Transverse colon (tissue), 4 donors: ENCODE measurements at regions not wholly inside any gene's neighbourhood (a gene's known extent, or its start where the extent isn't known, plus 50 kb on each side); places are given as distances from the start of the nearest gene placed in this dataset.

Experiments
- DNase-seq: peaks from one replicate; pipeline ENCODE4 v3.0.0-alpha.2; 2019
- H3K27ac ChIP-seq, 4 donors: fragments of 200-600 bp; sonication (generic); 2 replicates each; pipeline ENCODE4 v1.5.1; 2016 to 2018; ENCODE audit warnings: inconsistent platforms in 4 of 4
- H3K27me3 ChIP-seq: fragments of 200-600 bp; sonication (generic); 2 replicates; pipeline ENCODE4 v1.5.1; 2017; ENCODE audit warnings: inconsistent platforms
- H3K36me3 ChIP-seq, 4 donors: fragments of 200-600 bp; sonication (generic); 2 replicates each; pipeline ENCODE4 v1.5.1; 2017 to 2019; ENCODE audit warnings: inconsistent platforms in 4 of 4
- H3K4me1 ChIP-seq, 4 donors: fragments of 200-600 bp; sonication (generic); 2 replicates each; pipeline ENCODE4 v1.5.1; 2017 to 2020; ENCODE audit warnings: inconsistent platforms in 4 of 4
- H3K4me3 ChIP-seq, 4 donors: fragments of 200-600 bp; sonication (generic); 1 replicate in 1 of 4; 2 replicates in 3 of 4; pipeline versions ENCODE4 v1.5.1 to v1.6.1; 2017 to 2019; ENCODE audit warnings: inconsistent platforms in 4 of 4
- H3K9me3 ChIP-seq, 2 donors: fragments of 200-600 bp; sonication (generic); 2 replicates each; pipeline ENCODE4 v1.5.1; 2017 to 2019; ENCODE audit warnings: inconsistent platforms in 2 of 2
- EP300 ChIP-seq: sonication (generic); formaldehyde crosslinking; IDR thresholded peaks from one replicate; pipeline ENCODE4 v1.6.1; 2017; ENCODE audit warnings: antibody characterized with exemption, low read depth
- POLR2A ChIP-seq: fragments of 450-650 bp; IDR thresholded peaks from one replicate; pipeline ENCODE4 v1.6.1; 2016; ENCODE audit warnings: antibody characterized with exemption, mild to moderate bottlenecking, moderate library complexity
- POLR2AphosphoS5 ChIP-seq, 3 donors: sonication (generic); formaldehyde crosslinking; IDR thresholded peaks; one replicate each; pipeline ENCODE4 v1.6.1; 2016; ENCODE audit warnings: antibody characterized with exemption in 3 of 3
- WGBS, 2 donors: methylation state at CpG; one replicate each; pipeline ENCODE4 v1.1.5; 2018; ENCODE audit warnings: low coverage in 1 of 2; 5-methylcytosine and 5-hydroxymethylcytosine counted together
- in situ Hi-C, 4 donors: fragments of 200-750 bp; cut with MboI; loops; one replicate each; pipeline versions ENCODE4 v1.15.0 to v1.15.1; 2017; ENCODE audit warnings: low sequenced_read_pairs in 3 of 4, low pct_ligation_motif_present in 1 of 4, low pct_unique_long_range_greater_than_20kb in 1 of 4
- intact Hi-C: fragments of 100-400 bp; cut with DNase I; formaldehyde crosslinking; loops from one replicate; pipeline ENCODE4 v1.15.1; 2023; ENCODE audit warnings: low total_unique reads
- TF ChIP-seq, protein P1 (sequence below), 5 experiments: fragments of 200-600 bp in 3 of 5; fragments of 450-650 bp in 2 of 5; sonication (generic) in 3 of 5; IDR thresholded peaks; 1 replicate in 2 of 5; 2 replicates in 3 of 5; pipeline ENCODE4 v1.5.1; 2016 to 2017; ENCODE audit warnings: antibody characterized with exemption in 5 of 5, inconsistent platforms in 3 of 5, mild to moderate bottlenecking in 2 of 5, moderate library complexity in 1 of 5

DNA sequence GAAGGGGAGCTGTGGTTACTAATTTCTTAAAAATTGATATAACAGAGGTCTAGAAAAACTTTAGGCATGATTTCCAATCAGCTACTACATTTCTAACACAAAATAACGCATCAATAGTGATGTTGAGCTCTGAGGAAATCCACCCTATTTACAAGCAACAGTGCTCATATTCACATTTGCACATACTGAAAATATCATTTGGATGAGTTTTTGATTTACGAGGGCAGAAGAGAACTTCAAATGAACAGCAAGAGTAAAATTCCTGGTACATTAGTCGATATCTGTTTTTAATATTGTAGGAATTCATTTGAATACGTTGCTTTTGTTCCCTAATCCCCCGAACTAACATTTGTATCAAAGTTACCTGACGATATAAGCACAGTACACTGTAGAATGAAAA, 761.0 kb upstream of the POU3F3 start:
- in situ Hi-C loops: no loop called here
- TF ChIP-seq EP300 (no peak), POLR2A (no peak), POLR2AphosphoS5 (IDR thresholded peaks at IDR 0.05) (no peak)
- TF ChIP-seq, protein P1, sequence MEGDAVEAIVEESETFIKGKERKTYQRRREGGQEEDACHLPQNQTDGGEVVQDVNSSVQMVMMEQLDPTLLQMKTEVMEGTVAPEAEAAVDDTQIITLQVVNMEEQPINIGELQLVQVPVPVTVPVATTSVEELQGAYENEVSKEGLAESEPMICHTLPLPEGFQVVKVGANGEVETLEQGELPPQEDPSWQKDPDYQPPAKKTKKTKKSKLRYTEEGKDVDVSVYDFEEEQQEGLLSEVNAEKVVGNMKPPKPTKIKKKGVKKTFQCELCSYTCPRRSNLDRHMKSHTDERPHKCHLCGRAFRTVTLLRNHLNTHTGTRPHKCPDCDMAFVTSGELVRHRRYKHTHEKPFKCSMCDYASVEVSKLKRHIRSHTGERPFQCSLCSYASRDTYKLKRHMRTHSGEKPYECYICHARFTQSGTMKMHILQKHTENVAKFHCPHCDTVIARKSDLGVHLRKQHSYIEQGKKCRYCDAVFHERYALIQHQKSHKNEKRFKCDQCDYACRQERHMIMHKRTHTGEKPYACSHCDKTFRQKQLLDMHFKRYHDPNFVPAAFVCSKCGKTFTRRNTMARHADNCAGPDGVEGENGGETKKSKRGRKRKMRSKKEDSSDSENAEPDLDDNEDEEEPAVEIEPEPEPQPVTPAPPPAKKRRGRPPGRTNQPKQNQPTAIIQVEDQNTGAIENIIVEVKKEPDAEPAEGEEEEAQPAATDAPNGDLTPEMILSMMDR (IDR thresholded peaks at IDR 0.05): no peak
- Histone ChIP-seq H3K27me3 (no peaks in the 10 kb centered on the region), H3K4me1 (no peaks in the 10 kb centered on the region), H3K4me3 (no peak overlapping the region), H3K9me3 (no peaks in the 10 kb centered on the region), H3K36me3 (no peaks in the 10 kb centered on the region), H3K27ac (no peak overlapping the region)
- WGBS, 2 donors: 88 to 91% methylated on average over 6 of the region's 6 CpGs
- DNase-seq: no peak
- intact Hi-C loops: loop anchor here (1.0 kb wide), 1 partner anchor 40 kb away; no protein-coding TSS in a partner anchor

DNA sequence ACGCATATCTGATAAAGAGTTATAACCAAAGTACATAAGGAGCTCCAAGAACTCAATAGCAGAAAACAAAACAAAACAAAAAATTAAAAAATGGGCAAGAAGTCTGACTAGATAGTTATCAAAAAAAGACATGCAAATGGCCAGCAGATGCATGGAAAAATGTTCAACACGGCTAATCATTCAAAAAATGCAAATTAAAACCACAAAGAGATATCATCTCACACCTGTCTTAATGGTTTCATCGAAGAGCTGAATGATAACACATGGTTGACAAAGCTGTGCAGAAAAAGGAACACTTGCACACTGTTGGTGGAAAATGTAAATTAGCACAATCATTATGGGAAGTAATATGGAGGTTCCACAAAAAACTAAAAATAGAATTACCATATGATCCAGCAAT, 751.3 kb upstream of the POU3F3 start:
- intact Hi-C loops: no loop called here
- no peaks in the 10 kb centered on the region for H3K36me3 ChIP-seq
- TF ChIP-seq POLR2AphosphoS5 (IDR thresholded peaks at IDR 0.05) (no peak), EP300 (no peak), POLR2A (no peak)
- TF ChIP-seq, protein P1 (IDR thresholded peaks at IDR 0.05): no peak
- WGBS, 2 donors: 55 to 62% methylated on average over 3 of the region's 3 CpGs
- in situ Hi-C loops: no loop called here
- no peak overlapping the region for H3K27ac ChIP-seq
- no peaks in the 10 kb centered on the region for H3K4me1 ChIP-seq
- H3K27me3 ChIP-seq: no peaks in the 10 kb centered on the region
- DNase-seq: no peak
- no peaks in the 10 kb centered on the region for H3K9me3 ChIP-seq
- no peak overlapping the region for H3K4me3 ChIP-seq

DNA sequence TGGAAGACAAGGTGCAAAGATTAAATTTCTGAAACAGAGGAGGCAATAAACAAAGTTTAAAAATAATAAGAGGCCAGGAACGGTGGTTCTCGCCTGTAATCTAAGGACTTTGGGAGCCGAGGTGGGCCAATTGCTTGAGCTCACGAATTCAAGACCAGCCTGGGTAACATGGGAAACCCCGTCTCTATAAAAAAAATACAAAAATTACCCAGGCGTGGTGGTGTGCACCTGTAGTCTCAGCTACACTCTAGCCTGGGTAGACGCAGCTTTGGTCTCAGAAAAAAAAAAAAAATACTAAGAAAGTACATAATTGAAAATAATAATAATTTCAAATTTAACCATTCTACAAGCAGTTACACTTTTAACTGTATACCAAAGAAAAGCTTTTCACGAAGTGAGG, 744.6 kb upstream of the POU3F3 start:
- TF ChIP-seq, protein P1 (IDR thresholded peaks at IDR 0.05): no peak
- TF ChIP-seq POLR2A: no peak
- no peak for TF ChIP-seq POLR2AphosphoS5 (IDR thresholded peaks at IDR 0.05)
- no peak for TF ChIP-seq EP300
- Histone ChIP-seq H3K27me3 (no peaks in the 10 kb centered on the region), H3K27ac (no peak overlapping the region), H3K4me1 (no peaks in the 10 kb centered on the region), H3K36me3 (no peaks in the 10 kb centered on the region), H3K9me3 (no peaks in the 10 kb centered on the region), H3K4me3 (no peak overlapping the region)
- intact Hi-C loops: no loop called here
- DNase-seq: no peak
- 81 to 88% methylated on average over 8 of the region's 8 CpGs for WGBS, 2 donors
- in situ Hi-C loops: no loop called here

DNA sequence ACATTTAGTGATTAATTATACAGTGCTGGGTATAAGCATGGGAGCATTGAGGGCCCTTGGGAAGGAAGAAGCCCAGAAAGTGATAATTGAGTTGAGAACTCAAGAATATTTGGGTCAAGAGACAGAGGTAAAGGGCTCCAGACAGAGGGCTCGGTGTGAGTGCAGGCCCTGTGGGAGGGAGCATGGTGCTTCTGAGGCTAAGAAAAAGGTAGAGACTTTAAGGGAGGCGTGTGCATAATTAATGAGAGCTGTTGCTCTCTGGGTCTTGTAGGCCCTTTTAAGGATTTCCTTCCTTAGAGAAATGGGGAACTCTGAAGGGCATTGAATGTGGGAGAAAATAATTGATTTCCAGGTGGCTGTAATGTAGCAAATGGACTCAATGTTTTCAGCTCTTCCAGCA, 735.0 kb upstream of the POU3F3 start:
- Histone ChIP-seq H3K9me3 (no peaks in the 10 kb centered on the region), H3K27ac (no peak overlapping the region), H3K27me3 (no peaks in the 10 kb centered on the region), H3K36me3 (no peaks in the 10 kb centered on the region), H3K4me1 (no peaks in the 10 kb centered on the region), H3K4me3 (no peak overlapping the region)
- in situ Hi-C loops (no loop called here), intact Hi-C loops (no loop called here)
- DNase-seq: no peak
- 60 to 91% methylated on average over 2 of the region's 2 CpGs for WGBS, 2 donors
- TF ChIP-seq EP300 (no peak), POLR2A (no peak), POLR2AphosphoS5 (IDR thresholded peaks at IDR 0.05) (no peak)
- TF ChIP-seq, protein P1 (IDR thresholded peaks at IDR 0.05): no peak
